Esophagus muscularis mucosa (tissue), 4 donors: ENCODE measurements at regions not wholly inside any gene's neighbourhood (a gene's known extent, or its start where the extent isn't known, plus 50 kb on each side); places are given as distances from the start of the nearest gene placed in this dataset.

ENCODE experiments used
- DNase-seq: peaks from one replicate; pipeline ENCODE4 v3.0.0-alpha.2; 2017; ENCODE audit errors: extremely low spot score
- H3K27ac ChIP-seq, 4 donors: fragments of 200-600 bp; sonication (generic); replicated peaks in 1 of 4; 1 replicate in 3 of 4; 2 replicates in 1 of 4; pipeline ENCODE4 v1.5.1; 2016 to 2019; ENCODE audit warnings: mild to moderate bottlenecking in 1 of 4
- H3K27me3 ChIP-seq, 4 donors: fragments of 200-600 bp; sonication (generic); one replicate each; pipeline versions ENCODE4 v1.5.1 to v1.6.0; 2016 to 2019
- H3K36me3 ChIP-seq, 4 donors: fragments of 200-600 bp; sonication (generic); one replicate each; pipeline ENCODE4 v1.5.1; 2016 to 2019
- H3K4me1 ChIP-seq, 4 donors: fragments of 200-600 bp; sonication (generic); one replicate each; pipeline ENCODE4 v1.5.1; 2016 to 2019
- H3K4me3 ChIP-seq, 4 donors: fragments of 200-600 bp; sonication (generic); 1 replicate in 2 of 4; 2 replicates in 2 of 4; pipeline ENCODE4 v1.5.1; 2016 to 2019; ENCODE audit warnings: mild to moderate bottlenecking in 4 of 4, moderate library complexity in 1 of 4
- H3K9me3 ChIP-seq, 4 donors: fragments of 200-600 bp; sonication (generic); 1 replicate in 3 of 4; 2 replicates in 1 of 4; pipeline ENCODE4 v1.5.1; 2016 to 2019
- EP300 ChIP-seq: sonication (generic); formaldehyde crosslinking; IDR thresholded peaks from one replicate; pipeline ENCODE4 v1.6.1; 2017; ENCODE audit warnings: antibody characterized with exemption
- POLR2A ChIP-seq: fragments of 450-650 bp; IDR thresholded peaks from one replicate; pipeline ENCODE4 v1.6.1; 2017; ENCODE audit warnings: antibody characterized with exemption, moderate library complexity, mild to moderate bottlenecking, low read depth
- POLR2AphosphoS5 ChIP-seq, 2 donors: sonication (generic); formaldehyde crosslinking; IDR thresholded peaks; one replicate each; pipeline ENCODE4 v1.6.1; 2017; ENCODE audit warnings: antibody characterized with exemption in 2 of 2
- WGBS: methylation state at CpG from one replicate; pipeline ENCODE4 v1.1.5; 2018; 5-methylcytosine and 5-hydroxymethylcytosine counted together
- intact Hi-C: fragments of 100-400 bp; cut with DNase I; formaldehyde crosslinking; loops from one replicate; pipeline ENCODE4 v1.15.1; 2023
- TF ChIP-seq, protein P1 (sequence below), 3 experiments: fragments of 200-600 bp in 2 of 3; fragments of 450-650 bp in 1 of 3; sonication (generic) in 2 of 3; IDR thresholded peaks; one replicate each; pipeline ENCODE4 v1.5.1; 2017 to 2019; ENCODE audit warnings: antibody characterized with exemption in 3 of 3, mild to moderate bottlenecking in 2 of 3, moderate library complexity in 1 of 3

DNA sequence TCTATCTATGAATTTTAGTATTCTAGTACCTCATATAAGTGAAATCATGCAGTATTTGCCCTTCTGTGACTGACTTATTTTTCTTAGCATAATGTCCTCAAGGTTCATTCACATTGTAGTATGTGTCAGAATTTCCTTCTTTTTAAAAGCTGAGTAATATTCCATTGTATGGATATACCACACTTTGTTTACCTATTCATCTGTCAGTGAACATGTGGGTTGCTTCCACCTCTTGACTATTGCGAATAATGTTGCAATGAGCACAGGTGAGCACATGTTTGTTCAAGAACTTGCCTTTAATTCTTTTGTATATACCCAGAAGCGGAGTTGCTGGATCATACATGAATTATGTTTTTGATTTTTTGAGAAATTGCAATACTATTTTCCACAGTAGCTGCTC is 187.4 kb upstream of the RBMS1 start:
- WGBS = 48% methylated on average over 2 of the region's 2 CpGs
- TF ChIP-seq EP300 (no peak), POLR2AphosphoS5 (IDR thresholded peaks at IDR 0.05) (no peak), POLR2A (no peak)
- TF ChIP-seq, protein P1, sequence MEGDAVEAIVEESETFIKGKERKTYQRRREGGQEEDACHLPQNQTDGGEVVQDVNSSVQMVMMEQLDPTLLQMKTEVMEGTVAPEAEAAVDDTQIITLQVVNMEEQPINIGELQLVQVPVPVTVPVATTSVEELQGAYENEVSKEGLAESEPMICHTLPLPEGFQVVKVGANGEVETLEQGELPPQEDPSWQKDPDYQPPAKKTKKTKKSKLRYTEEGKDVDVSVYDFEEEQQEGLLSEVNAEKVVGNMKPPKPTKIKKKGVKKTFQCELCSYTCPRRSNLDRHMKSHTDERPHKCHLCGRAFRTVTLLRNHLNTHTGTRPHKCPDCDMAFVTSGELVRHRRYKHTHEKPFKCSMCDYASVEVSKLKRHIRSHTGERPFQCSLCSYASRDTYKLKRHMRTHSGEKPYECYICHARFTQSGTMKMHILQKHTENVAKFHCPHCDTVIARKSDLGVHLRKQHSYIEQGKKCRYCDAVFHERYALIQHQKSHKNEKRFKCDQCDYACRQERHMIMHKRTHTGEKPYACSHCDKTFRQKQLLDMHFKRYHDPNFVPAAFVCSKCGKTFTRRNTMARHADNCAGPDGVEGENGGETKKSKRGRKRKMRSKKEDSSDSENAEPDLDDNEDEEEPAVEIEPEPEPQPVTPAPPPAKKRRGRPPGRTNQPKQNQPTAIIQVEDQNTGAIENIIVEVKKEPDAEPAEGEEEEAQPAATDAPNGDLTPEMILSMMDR (IDR thresholded peaks at IDR 0.05) = no peak
- intact Hi-C loops = no loop called here
- Histone ChIP-seq H3K4me1 (no peaks in the 10 kb centered on the region), H3K9me3 (no peaks in the 10 kb centered on the region), H3K36me3 (no peaks in the 10 kb centered on the region), H3K27me3 (no peaks in the 10 kb centered on the region), H3K27ac (no peak overlapping the region), H3K4me3 (no peak overlapping the region)
- no peak for DNase-seq

DNA sequence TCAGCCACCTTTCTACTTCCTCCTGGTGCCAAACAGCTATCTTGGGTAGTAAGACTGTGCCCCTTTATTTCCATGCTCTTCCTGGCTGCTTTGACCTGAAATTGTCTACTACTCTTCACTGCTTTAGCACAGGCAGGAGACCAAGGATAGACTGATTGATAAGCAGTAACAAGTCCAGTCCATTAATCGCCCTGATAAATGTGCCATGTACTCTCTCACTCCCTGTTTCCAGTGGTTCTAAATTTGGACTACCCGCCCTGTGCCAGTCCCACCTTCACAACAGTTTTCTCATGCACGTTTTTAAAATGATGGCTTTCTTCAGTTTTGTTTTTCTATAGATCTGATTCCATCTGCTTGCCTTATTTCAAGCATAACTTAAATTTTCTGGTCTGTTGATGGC is 189.6 kb upstream of the RBMS1 start:
- TF ChIP-seq POLR2A = no peak
- TF ChIP-seq, protein P1 (IDR thresholded peaks at IDR 0.05) = no peak
- H3K36me3 ChIP-seq = no peaks in the 10 kb centered on the region
- no peak for DNase-seq
- no peaks in the 10 kb centered on the region for H3K27me3 ChIP-seq
- H3K4me1 ChIP-seq = no peaks in the 10 kb centered on the region
- intact Hi-C loops = no loop called here
- 90% methylated on average over 3 of the region's 3 CpGs for WGBS
- no peaks in the 10 kb centered on the region for H3K9me3 ChIP-seq
- no peak overlapping the region for H3K27ac ChIP-seq
- H3K4me3 ChIP-seq = no peak overlapping the region

DNA sequence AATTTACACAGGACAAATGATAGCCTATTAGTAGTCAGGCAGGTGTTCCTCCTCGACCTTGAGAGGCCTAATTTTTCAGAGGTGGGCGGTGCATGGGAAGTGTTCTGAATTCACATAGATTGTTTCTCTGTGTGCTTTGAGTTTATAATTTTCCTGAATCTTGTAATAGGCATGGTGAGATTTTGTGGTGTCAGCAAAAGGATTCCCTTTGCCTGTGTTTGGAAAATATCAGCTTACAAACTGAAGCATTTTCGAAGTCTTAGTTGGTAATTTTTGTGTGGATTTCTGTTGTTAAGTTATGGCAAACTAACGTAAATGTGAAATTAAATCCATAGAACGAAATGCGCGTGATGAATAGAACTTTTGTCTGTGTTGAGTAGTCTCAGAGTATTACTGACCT is 194.0 kb upstream of the RBMS1 start:
- Histone ChIP-seq H3K4me3 (no peak overlapping the region), H3K36me3 (no peaks in the 10 kb centered on the region), H3K27me3 (no peaks in the 10 kb centered on the region), H3K9me3 (no peaks in the 10 kb centered on the region), H3K4me1 (no peaks in the 10 kb centered on the region), H3K27ac (no peak overlapping the region)
- no peak for TF ChIP-seq POLR2AphosphoS5 (IDR thresholded peaks at IDR 0.05)
- TF ChIP-seq EP300 = no peak
- TF ChIP-seq POLR2A = no peak
- 81% methylated on average over 7 of the region's 7 CpGs for WGBS
- no peak for DNase-seq
- intact Hi-C loops = no loop called here

DNA sequence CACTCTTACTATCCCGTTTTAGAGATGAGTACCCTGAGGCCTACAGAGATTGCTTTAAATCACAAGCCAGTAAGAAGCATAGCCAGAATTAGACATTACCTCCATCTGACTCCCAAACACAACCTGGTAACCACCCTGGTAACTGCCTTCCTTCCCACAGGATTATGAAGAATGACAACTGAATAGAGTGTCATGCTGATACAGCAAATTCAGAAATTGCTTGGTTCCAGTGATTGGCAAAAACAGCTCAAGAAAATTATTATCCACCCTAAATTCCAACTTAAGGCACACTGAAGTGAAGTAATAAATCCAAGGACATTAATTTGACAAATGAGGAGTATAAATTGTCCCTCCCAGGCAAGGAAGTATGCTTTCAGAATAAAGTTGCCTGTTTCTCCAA is 195.8 kb upstream of the RBMS1 start:
- Histone ChIP-seq H3K27ac (no peak overlapping the region), H3K27me3 (no peaks in the 10 kb centered on the region), H3K36me3 (no peaks in the 10 kb centered on the region), H3K4me3 (no peak overlapping the region), H3K4me1 (no peaks in the 10 kb centered on the region), H3K9me3 (no peaks in the 10 kb centered on the region)
- intact Hi-C loops = no loop called here
- TF ChIP-seq POLR2AphosphoS5 (IDR thresholded peaks at IDR 0.05) = no peak
- TF ChIP-seq, protein P1 (IDR thresholded peaks at IDR 0.05) = no peak
- no peak for TF ChIP-seq EP300
- no peak for TF ChIP-seq POLR2A
- no peak for DNase-seq
- 100% methylated on average over 1 of the region's 1 CpG for WGBS

DNA sequence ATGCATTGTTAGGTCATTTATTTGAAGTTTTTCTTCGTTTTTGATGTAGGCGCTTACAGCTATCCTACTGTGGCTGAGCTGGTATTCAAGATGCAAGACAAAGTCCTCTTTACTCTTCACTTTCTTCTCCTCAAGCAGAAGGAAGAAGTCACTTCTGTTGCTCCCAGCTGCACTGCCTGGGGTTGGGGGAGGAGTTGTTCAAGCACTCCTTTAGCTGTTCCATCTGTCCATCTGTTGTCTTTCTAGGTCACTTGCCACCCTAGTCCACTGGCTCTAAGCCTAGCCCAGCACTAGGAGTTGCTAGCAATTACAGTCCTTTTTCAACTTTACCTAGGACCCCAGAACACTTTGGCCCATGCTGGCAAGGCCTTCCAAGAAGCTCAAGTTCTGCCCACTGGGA is 200.6 kb upstream of the RBMS1 start:
- no peak for DNase-seq
- no peak overlapping the region for H3K4me3 ChIP-seq
- no peaks in the 10 kb centered on the region for H3K36me3 ChIP-seq
- H3K27me3 ChIP-seq = no peaks in the 10 kb centered on the region
- peaks cover 0 to 14% (median 5%) of the 10 kb centered on the region in 4 donors for H3K4me1 ChIP-seq
- H3K9me3 ChIP-seq = no peaks in the 10 kb centered on the region
- WGBS = 89% methylated on average over 2 of the region's 2 CpGs
- TF ChIP-seq POLR2AphosphoS5 (IDR thresholded peaks at IDR 0.05) (no peak), EP300 (no peak), POLR2A (no peak)
- H3K27ac ChIP-seq = no peak overlapping the region
- intact Hi-C loops = no loop called here

DNA sequence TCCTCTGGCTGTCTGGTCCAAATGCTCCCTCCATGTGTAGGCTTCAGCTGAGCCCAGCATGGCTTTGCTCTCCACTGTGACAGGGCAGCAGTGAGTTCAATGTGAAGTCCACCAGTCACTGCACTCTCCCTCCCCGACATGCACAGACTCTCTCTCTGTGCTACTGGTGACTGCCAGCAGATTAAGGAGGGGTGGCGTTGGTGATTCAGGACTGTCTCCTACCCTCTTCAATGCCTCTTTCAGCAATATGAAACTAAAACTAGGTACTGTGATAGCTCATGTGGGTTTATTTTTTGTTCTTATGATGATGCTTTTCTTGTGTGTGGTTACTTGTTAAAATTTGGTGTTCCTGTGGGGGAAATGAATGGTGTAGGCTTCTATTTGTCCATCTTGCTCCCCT is 201.0 kb upstream of the RBMS1 start:
- H3K4me1 ChIP-seq = peaks cover 0 to 14% (median 5%) of the 10 kb centered on the region in 4 donors
- no peak for TF ChIP-seq EP300
- TF ChIP-seq POLR2A = no peak
- TF ChIP-seq POLR2AphosphoS5 (IDR thresholded peaks at IDR 0.05) = no peak
- TF ChIP-seq, protein P1 (IDR thresholded peaks at IDR 0.05) = no peak
- H3K36me3 ChIP-seq = no peaks in the 10 kb centered on the region
- intact Hi-C loops = no loop called here
- H3K4me3 ChIP-seq = no peak overlapping the region
- H3K27ac ChIP-seq = no peak overlapping the region
- DNase-seq = no peak
- 44% methylated on average over 2 of the region's 2 CpGs for WGBS
- H3K27me3 ChIP-seq = no peaks in the 10 kb centered on the region
- H3K9me3 ChIP-seq = no peaks in the 10 kb centered on the region
